ENCODE measurements at regions not wholly inside any gene's neighbourhood (a gene's known extent, or its start where the extent isn't known, plus 50 kb on each side); places are given as distances from the start of the nearest gene placed in this dataset.

DNA sequence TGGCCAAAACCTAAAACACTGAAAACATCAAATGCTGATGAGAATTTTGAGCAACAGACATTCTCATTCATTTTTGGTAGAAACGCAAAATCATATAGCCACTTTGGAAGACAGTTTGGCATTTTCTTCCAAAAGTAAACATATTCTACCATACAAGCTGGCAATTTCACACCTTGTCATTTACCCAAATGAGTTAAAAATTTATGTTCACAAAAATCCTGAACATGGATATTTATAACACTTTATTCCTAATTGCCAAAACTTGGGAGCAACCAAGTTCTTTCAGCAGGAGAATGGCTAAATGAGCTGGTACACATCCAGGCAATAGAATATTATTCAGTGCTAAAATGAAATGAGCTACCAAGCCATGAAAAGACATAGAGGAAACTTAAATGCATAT lies 1270.1 kb upstream of the ACO1 start:
- Mint-ChIP-seq H3K27ac (no peak overlapping the region), H3K36me3 (ENCODE audit: low read depth) (no peaks in the 10 kb centered on the region), H3K4me1 (peaks cover 5% of the 10 kb centered on the region), H3K27me3 (ENCODE audit: insufficient read depth) (no peaks in the 10 kb centered on the region), H3K4me3 (no peak overlapping the region), H3K9me3 (no peaks in the 10 kb centered on the region)
- DNase-seq = no peak
- TF ChIP-seq, protein P1, sequence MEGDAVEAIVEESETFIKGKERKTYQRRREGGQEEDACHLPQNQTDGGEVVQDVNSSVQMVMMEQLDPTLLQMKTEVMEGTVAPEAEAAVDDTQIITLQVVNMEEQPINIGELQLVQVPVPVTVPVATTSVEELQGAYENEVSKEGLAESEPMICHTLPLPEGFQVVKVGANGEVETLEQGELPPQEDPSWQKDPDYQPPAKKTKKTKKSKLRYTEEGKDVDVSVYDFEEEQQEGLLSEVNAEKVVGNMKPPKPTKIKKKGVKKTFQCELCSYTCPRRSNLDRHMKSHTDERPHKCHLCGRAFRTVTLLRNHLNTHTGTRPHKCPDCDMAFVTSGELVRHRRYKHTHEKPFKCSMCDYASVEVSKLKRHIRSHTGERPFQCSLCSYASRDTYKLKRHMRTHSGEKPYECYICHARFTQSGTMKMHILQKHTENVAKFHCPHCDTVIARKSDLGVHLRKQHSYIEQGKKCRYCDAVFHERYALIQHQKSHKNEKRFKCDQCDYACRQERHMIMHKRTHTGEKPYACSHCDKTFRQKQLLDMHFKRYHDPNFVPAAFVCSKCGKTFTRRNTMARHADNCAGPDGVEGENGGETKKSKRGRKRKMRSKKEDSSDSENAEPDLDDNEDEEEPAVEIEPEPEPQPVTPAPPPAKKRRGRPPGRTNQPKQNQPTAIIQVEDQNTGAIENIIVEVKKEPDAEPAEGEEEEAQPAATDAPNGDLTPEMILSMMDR (conservative IDR thresholded peaks at IDR 0.05) = no peak
- no peaks in the 10 kb centered on the region for H3K27me3 ChIP-seq (ENCODE audit: control insufficient read depth, insufficient read depth, low read length, poor library complexity, severe bottlenecking)
- no peak overlapping the region for H3K9ac ChIP-seq (ENCODE audit: extremely low read depth, low read length, poor library complexity, severe bottlenecking)
- H3K9me3 ChIP-seq (ENCODE audit: control insufficient read depth, low read length) = no peaks in the 10 kb centered on the region
- H3K27ac ChIP-seq (ENCODE audit: low read depth, low read length) = no peak overlapping the region
- H3K4me3 ChIP-seq (ENCODE audit: low read length) = no peak overlapping the region
- H3K4me1 ChIP-seq (ENCODE audit: control insufficient read depth, insufficient read depth, low read length) = no peaks in the 10 kb centered on the region
- no peaks in the 10 kb centered on the region for H3K36me3 ChIP-seq (ENCODE audit: control insufficient read depth, insufficient read depth, low read length)
- 94 to 100% methylated on average over 1 of the region's 1 CpG for WGBS, 2 experiments (ENCODE audit: insufficient coverage in 1 of 2, insufficient read length in 1 of 2)

DNA sequence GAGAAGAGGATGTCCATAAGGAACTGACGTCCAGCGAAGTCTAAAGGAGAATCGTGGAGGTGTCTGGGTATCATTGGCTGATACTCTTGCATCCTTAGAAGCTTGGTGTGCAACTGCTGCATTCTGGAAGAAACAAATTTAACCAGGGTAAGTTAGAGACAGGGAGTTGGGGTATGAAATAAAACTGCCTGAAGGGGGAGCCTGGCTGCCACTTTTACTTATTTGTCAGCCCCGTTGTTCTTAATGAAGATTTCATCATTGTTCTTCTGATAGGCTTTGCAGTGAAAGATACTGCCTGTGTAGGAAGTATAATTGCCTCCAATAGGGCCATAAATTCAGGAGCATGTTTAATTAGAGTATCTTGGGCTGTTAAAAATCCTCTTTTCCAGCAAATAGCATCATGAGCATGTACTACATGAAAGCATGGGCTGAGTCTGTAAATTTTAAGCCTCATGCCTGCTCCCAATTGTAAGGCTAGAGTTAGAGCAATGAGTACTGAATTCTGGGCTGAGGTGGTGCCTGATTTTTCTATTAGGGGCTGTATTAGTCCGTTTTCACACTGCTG lies 1264.5 kb upstream of the ACO1 start:
- H3K27ac ChIP-seq (ENCODE audit: low read depth, low read length) = no peak overlapping the region
- peaks cover 16% of the 10 kb centered on the region for H3K9me3 ChIP-seq (ENCODE audit: control insufficient read depth, low read length)
- TF ChIP-seq, protein P1 (conservative IDR thresholded peaks at IDR 0.05) = peak; percentile 79
- H3K36me3 ChIP-seq (ENCODE audit: control insufficient read depth, insufficient read depth, low read length) = no peaks in the 10 kb centered on the region
- H3K4me1 Mint-ChIP-seq = no peaks in the 10 kb centered on the region
- no peaks in the 10 kb centered on the region for H3K4me1 ChIP-seq (ENCODE audit: control insufficient read depth, insufficient read depth, low read length)
- H3K27me3 ChIP-seq (ENCODE audit: control insufficient read depth, insufficient read depth, low read length, poor library complexity, severe bottlenecking) = no peaks in the 10 kb centered on the region
- H3K4me3 ChIP-seq (ENCODE audit: low read length) = no peak overlapping the region
- no peak overlapping the region for H3K27ac Mint-ChIP-seq
- peak; percentile 58 for DNase-seq
- H3K36me3 Mint-ChIP-seq (ENCODE audit: low read depth) = no peaks in the 10 kb centered on the region
- no peak overlapping the region for H3K4me3 Mint-ChIP-seq
- H3K27me3 Mint-ChIP-seq (ENCODE audit: insufficient read depth) = no peaks in the 10 kb centered on the region
- no peak overlapping the region for H3K9ac ChIP-seq (ENCODE audit: extremely low read depth, low read length, poor library complexity, severe bottlenecking)
- 64 to 76% methylated on average over 4 to 5 of the region's 5 CpGs for WGBS, 2 experiments (ENCODE audit: insufficient coverage in 1 of 2, insufficient read length in 1 of 2)
- H3K9me3 Mint-ChIP-seq = peaks cover 21% of the 10 kb centered on the region

DNA sequence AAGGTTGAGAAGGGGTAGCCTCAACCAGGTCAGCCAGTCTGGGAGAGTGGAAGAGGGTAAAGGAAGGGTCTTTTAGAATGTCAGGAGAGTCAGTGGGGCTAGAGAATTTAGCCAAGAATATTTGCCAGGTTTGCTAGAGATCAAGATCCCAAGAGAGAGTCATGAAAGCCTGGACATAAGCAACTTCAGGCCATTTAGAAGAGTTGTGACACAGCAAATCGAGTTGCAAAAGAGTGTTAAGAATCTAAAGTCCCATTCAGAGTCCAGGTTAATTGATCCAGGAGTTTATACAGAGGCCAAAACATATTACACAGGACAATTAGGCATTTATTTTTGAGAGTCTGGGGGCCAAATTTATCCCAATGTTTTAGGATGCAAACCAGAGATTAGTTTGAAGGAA lies 1260.1 kb upstream of the ACO1 start:
- H3K4me1 ChIP-seq (ENCODE audit: control insufficient read depth, insufficient read depth, low read length) = no peaks in the 10 kb centered on the region
- Mint-ChIP-seq H3K4me3 (no peak overlapping the region), H3K9me3 (peaks cover 21% of the 10 kb centered on the region), H3K27ac (no peak overlapping the region), H3K27me3 (ENCODE audit: insufficient read depth) (no peaks in the 10 kb centered on the region), H3K36me3 (ENCODE audit: low read depth) (no peaks in the 10 kb centered on the region), H3K4me1 (no peaks in the 10 kb centered on the region)
- H3K9ac ChIP-seq (ENCODE audit: extremely low read depth, low read length, poor library complexity, severe bottlenecking) = no peak overlapping the region
- H3K27me3 ChIP-seq (ENCODE audit: control insufficient read depth, insufficient read depth, low read length, poor library complexity, severe bottlenecking) = no peaks in the 10 kb centered on the region
- H3K36me3 ChIP-seq (ENCODE audit: control insufficient read depth, insufficient read depth, low read length) = no peaks in the 10 kb centered on the region
- no peak for DNase-seq
- TF ChIP-seq, protein P1 (conservative IDR thresholded peaks at IDR 0.05) = no peak
- no peak overlapping the region for H3K27ac ChIP-seq (ENCODE audit: low read depth, low read length)
- H3K4me3 ChIP-seq (ENCODE audit: low read length) = no peak overlapping the region
- 70 to 100% methylated on average over 1 of the region's 1 CpG for WGBS, 2 experiments (ENCODE audit: insufficient coverage in 1 of 2, insufficient read length in 1 of 2)
- peaks cover 16% of the 10 kb centered on the region for H3K9me3 ChIP-seq (ENCODE audit: control insufficient read depth, low read length)
